Panc1 (cell line): ENCODE measurements at regions not wholly inside any gene's neighbourhood (a gene's known extent, or its start where the extent isn't known, plus 50 kb on each side); places are given as distances from the start of the nearest gene placed in this dataset.
A peak's percentile ranks its signal among the peaks of the same experiment; 100 is the strongest.
"Not testable (repeated sequence)": the region's sequence is repeated elsewhere in the genome, so short reads cannot be mapped to it uniquely, and the experiment has no call there.

Source experiments
- ATAC-seq: fragments of 200-7000 bp; cut with Tn5 transposase; 2 replicates; pipeline ENCODE4 v1.9.1; 2020; ENCODE audit warnings: mild to moderate bottlenecking, moderate library complexity
- BruUV-seq: library from RNA; stranded (reverse); fragments of 400-500 nt; replicated peaks from 2 replicates; lab custom pipeline; 2021; lab: Mats Ljungman, UMichigan
- CTCF ChIA-PET: fragments of 300-600 bp; sonication (Branson Sonifier 250); formaldehyde crosslinking; loops from one replicate; lab custom pipeline; 2022; ENCODE audit warnings: antibody characterized with exemption; lab: Charles Lee
- POLR2A ChIA-PET: fragments of 300-600 bp; sonication (Branson Sonifier 250); formaldehyde crosslinking; loops from one replicate; lab custom pipeline; 2022; ENCODE audit warnings: antibody characterized with exemption; lab: Charles Lee
- DNase-seq: peaks from one replicate; pipeline ENCODE4 v3.0.0-alpha.2; 2010; ENCODE audit warnings: low read depth, low spot score
- H3K27ac ChIP-seq: 2 replicates; pipeline ENCODE4 v1.5.1; 2011; ENCODE audit warnings: mild to moderate bottlenecking, low read length, inconsistent platforms
- H3K27me3 ChIP-seq: fragments of 200-500 bp; sonication (Bioruptor generic); 2 replicates; pipeline ENCODE4 v1.6.0; 2014; ENCODE audit warnings: low read length, inconsistent platforms; ENCODE audit not compliant: control insufficient read depth, insufficient read depth
- H3K36me3 ChIP-seq: fragments of 200-500 bp; sonication (Bioruptor generic); 2 replicates; pipeline ENCODE4 v1.5.1; 2014; ENCODE audit warnings: inconsistent platforms, mild to moderate bottlenecking, low read length, moderate library complexity; ENCODE audit not compliant: control insufficient read depth, insufficient read depth
- H3K4me1 ChIP-seq: 2 replicates; pipeline ENCODE4 v1.5.1; 2011; ENCODE audit warnings: inconsistent platforms, mild to moderate bottlenecking, low read length, moderate library complexity; ENCODE audit not compliant: control insufficient read depth, insufficient read depth
- H3K4me3 ChIP-seq, 2 experiments: 2 replicates each; pipeline ENCODE4 v1.5.1; 2011 to 2012; ENCODE audit warnings: low read depth in 2 of 2, low read length in 2 of 2, mild to moderate bottlenecking in 2 of 2, inconsistent platforms in 1 of 2, moderate library complexity in 1 of 2
- H3K9me3 ChIP-seq: fragments of 200-500 bp; sonication (Bioruptor generic); 2 replicates; pipeline ENCODE4 v1.5.1; 2014; ENCODE audit warnings: low read depth, mild to moderate bottlenecking, inconsistent platforms, low read length, moderate library complexity; ENCODE audit not compliant: control insufficient read depth, insufficient read depth
- POLR2AphosphoS5 ChIP-seq: IDR thresholded peaks from 2 replicates; pipeline ENCODE4 v1.6.1; 2012; ENCODE audit warnings: mild to moderate bottlenecking, low read depth, low read length, moderate library complexity
- SIN3A ChIP-seq: IDR thresholded peaks from 2 replicates; pipeline ENCODE4 v1.6.1; 2012; ENCODE audit warnings: low read depth, mild to moderate bottlenecking, low read length, moderate library complexity, borderline replicate concordance; ENCODE audit not compliant: insufficient read depth
- TCF7L2 ChIP-seq: IDR thresholded peaks from 2 replicates; pipeline ENCODE4 v1.6.1; 2011; ENCODE audit warnings: mild to moderate bottlenecking, low read depth, low read length, inconsistent platforms
- in situ Hi-C: cut with HindIII; loops from 2 replicates; pipeline ENCODE4 v1.10.0; 2016; ENCODE audit warnings: low sequenced_read_pairs, low pct_unique_long_range_greater_than_20kb
- intact Hi-C: fragments of 100-400 bp; cut with micrococcal nuclease; formaldehyde crosslinking; loops from one replicate; pipeline ENCODE4 v1.10.0; 2022; ENCODE audit not compliant: unreplicated experiment
- TF ChIP-seq, protein P1 (sequence below), 2 experiments: IDR thresholded peaks; 2 replicates each; pipeline ENCODE4 v1.6.1; 2011 to 2012; ENCODE audit warnings: low read depth in 2 of 2, control low read depth in 1 of 2, low read length in 1 of 2, mild to moderate bottlenecking in 1 of 2, moderate library complexity in 1 of 2; ENCODE audit not compliant: insufficient read depth in 1 of 2
- TF ChIP-seq, protein P2 (sequence below): fragments of 450-650 bp; IDR thresholded peaks from 2 replicates; pipeline ENCODE4 v1.5.1; 2017; ENCODE audit warnings: mild to moderate bottlenecking

DNA sequence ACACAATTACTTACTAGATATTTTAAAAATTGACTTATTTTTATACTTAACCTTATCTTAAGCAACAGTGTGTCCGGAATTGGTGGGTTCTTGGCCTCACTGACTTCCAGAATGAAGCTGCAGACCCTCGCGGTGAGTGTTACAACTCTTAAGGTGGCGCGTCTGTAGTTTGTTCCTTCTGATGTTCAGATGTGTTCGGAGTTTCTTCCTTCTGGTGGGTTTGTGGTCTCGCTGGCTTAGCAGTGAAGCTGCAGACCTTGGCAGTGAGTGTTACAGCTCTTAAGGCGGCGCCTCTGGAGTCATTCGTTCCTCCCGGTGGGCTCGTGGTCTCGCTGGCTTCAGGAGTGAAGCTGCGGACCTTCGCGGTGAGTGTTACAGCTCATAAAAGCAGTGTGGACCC lies 322.5 kb upstream of the CITED2 start:
- intact Hi-C loops, H3K4me3 ChIP-seq, H3K27ac ChIP-seq, CTCF ChIA-PET, DNase-seq, H3K4me1 ChIP-seq, ATAC-seq, BruUV-seq, H3K9me3 ChIP-seq, H3K36me3 ChIP-seq, in situ Hi-C loops, H3K27me3 ChIP-seq: not testable (repeated sequence)
- POLR2A ChIA-PET: interaction anchor here (1.2 kb wide), 1 partner anchor 13 kb away, joined by 4 read pairs; no protein-coding TSS in a partner anchor

DNA sequence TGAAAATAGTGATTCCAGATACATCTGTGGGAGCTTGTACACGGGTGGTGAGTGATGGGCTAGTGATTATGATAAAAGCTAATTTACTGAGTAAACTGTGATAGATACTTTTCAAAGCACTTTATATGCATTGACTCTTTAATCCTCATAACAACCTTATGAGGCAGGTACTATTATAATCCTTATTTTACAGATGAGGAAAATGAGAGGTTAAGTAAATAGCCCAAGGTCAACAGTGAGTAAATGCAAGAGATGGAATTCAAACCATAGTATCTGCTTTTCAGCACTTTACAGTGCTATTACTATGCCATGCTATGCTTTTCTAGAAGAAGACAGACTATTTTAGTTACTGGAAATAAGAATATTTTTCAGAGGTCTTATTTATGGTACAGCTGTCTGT lies 320.9 kb upstream of the CITED2 start:
- Histone ChIP-seq H3K4me3 (no peak overlapping the region), H3K27ac (no peak overlapping the region; the same call in 1 of the 2 replicates), H3K36me3 (no peaks in the 10 kb centered on the region), H3K27me3 (no peaks in the 10 kb centered on the region), H3K4me1 (no peaks in the 10 kb centered on the region; the same call in 1 of the 2 replicates), H3K9me3 (no peaks in the 10 kb centered on the region; the same call in 1 of the 2 replicates)
- no peak for TF ChIP-seq POLR2AphosphoS5
- TF ChIP-seq SIN3A: no peak
- TF ChIP-seq, protein P1, sequence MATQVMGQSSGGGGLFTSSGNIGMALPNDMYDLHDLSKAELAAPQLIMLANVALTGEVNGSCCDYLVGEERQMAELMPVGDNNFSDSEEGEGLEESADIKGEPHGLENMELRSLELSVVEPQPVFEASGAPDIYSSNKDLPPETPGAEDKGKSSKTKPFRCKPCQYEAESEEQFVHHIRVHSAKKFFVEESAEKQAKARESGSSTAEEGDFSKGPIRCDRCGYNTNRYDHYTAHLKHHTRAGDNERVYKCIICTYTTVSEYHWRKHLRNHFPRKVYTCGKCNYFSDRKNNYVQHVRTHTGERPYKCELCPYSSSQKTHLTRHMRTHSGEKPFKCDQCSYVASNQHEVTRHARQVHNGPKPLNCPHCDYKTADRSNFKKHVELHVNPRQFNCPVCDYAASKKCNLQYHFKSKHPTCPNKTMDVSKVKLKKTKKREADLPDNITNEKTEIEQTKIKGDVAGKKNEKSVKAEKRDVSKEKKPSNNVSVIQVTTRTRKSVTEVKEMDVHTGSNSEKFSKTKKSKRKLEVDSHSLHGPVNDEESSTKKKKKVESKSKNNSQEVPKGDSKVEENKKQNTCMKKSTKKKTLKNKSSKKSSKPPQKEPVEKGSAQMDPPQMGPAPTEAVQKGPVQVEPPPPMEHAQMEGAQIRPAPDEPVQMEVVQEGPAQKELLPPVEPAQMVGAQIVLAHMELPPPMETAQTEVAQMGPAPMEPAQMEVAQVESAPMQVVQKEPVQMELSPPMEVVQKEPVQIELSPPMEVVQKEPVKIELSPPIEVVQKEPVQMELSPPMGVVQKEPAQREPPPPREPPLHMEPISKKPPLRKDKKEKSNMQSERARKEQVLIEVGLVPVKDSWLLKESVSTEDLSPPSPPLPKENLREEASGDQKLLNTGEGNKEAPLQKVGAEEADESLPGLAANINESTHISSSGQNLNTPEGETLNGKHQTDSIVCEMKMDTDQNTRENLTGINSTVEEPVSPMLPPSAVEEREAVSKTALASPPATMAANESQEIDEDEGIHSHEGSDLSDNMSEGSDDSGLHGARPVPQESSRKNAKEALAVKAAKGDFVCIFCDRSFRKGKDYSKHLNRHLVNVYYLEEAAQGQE (IDR thresholded peaks at IDR 0.05; ENCODE audit: insufficient read depth in 1 of 2, low read depth in 2 of 2, low read length in 1 of 2): no peak
- TF ChIP-seq, protein P2, sequence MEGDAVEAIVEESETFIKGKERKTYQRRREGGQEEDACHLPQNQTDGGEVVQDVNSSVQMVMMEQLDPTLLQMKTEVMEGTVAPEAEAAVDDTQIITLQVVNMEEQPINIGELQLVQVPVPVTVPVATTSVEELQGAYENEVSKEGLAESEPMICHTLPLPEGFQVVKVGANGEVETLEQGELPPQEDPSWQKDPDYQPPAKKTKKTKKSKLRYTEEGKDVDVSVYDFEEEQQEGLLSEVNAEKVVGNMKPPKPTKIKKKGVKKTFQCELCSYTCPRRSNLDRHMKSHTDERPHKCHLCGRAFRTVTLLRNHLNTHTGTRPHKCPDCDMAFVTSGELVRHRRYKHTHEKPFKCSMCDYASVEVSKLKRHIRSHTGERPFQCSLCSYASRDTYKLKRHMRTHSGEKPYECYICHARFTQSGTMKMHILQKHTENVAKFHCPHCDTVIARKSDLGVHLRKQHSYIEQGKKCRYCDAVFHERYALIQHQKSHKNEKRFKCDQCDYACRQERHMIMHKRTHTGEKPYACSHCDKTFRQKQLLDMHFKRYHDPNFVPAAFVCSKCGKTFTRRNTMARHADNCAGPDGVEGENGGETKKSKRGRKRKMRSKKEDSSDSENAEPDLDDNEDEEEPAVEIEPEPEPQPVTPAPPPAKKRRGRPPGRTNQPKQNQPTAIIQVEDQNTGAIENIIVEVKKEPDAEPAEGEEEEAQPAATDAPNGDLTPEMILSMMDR: no peak
- TF ChIP-seq TCF7L2: no peak
- intact Hi-C loops: no loop called here
- ChIA-PET CTCF (no interaction called here), POLR2A (no interaction called here)
- no TSS peak for BruUV-seq
- in situ Hi-C loops: no loop called here
- ATAC-seq (no peak), DNase-seq (no peak)

DNA sequence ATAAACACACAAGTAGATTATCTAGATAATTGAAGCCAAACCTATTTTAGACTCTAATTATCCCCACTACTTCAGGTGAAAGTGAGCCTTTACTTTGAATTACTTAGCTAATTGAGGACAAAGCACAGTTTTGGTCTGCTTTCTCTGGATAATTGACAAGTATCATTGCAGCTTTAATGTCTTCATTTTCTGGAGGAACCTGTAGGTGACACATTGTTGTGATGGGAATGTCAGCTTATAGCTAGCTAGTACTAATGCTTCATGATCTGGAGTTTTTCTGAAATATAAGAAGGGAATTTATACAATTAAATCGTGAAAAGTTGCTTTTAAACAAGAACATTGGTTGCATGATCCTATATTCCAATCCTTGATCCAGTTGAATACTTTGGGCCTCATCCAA lies 319.3 kb upstream of the CITED2 start:
- DNase-seq: no peak
- no peak for ATAC-seq
- BruUV-seq: no TSS peak
- ChIA-PET POLR2A (no interaction called here), CTCF (no interaction called here)
- TF ChIP-seq SIN3A (no peak), POLR2AphosphoS5 (no peak), TCF7L2 (no peak)
- TF ChIP-seq, protein P1 (IDR thresholded peaks at IDR 0.05; ENCODE audit: insufficient read depth in 1 of 2, low read depth in 2 of 2, low read length in 1 of 2): no peak
- TF ChIP-seq, protein P2: no peak
- Histone ChIP-seq H3K4me3 (no peak overlapping the region), H3K36me3 (no peaks in the 10 kb centered on the region), H3K27ac (peak overlapping the region; percentile 71; the same call in 1 of the 2 replicates), H3K9me3 (no peaks in the 10 kb centered on the region; the same call in 1 of the 2 replicates), H3K27me3 (no peaks in the 10 kb centered on the region), H3K4me1 (no peaks in the 10 kb centered on the region; the same call in 1 of the 2 replicates)
- intact Hi-C loops (no loop called here), in situ Hi-C loops (no loop called here)
